Activated T-cell treated with anti-CD3 and anti-CD28 coated beads, Interleukin-2, amount 50 U/mL, for 72 hours (primary cell): ENCODE measurements at regions not wholly inside any gene's neighbourhood (a gene's known extent, or its start where the extent isn't known, plus 50 kb on each side); places are given as distances from the start of the nearest gene placed in this dataset.

Experiments used
- ATAC-seq, 2 donors: fragments of 150-1000 bp; cut with Tn5 transposase; replicated peaks in 1 of 2; 2 replicates each; pipeline ENCODE4 v1.10.0; 2021; ENCODE audit warnings: moderate library complexity in 2 of 2, mild to moderate bottlenecking in 1 of 2
- DNase-seq, 2 donors: peaks; one replicate each; pipeline ENCODE4 v3.0.0; 2021 to 2022; ENCODE audit warnings: mixed read lengths in 1 of 2
- H3K27ac Mint-ChIP-seq: one replicate; pipeline ENCODE4 v1.8.0; 2022; ENCODE audit warnings: mild to moderate bottlenecking, moderate library complexity, mixed read lengths
- H3K27me3 Mint-ChIP-seq: one replicate; pipeline ENCODE4 v1.8.0; 2022; ENCODE audit warnings: low read depth, mixed read lengths
- H3K36me3 Mint-ChIP-seq, 2 donors: one replicate each; pipeline ENCODE4 v1.8.0; 2022; ENCODE audit warnings: mixed read lengths in 2 of 2, mild to moderate bottlenecking in 1 of 2; ENCODE audit not compliant: insufficient read depth in 2 of 2
- H3K4me1 Mint-ChIP-seq: one replicate; pipeline ENCODE4 v1.8.0; 2022; ENCODE audit warnings: low read depth, mixed read lengths
- H3K4me3 Mint-ChIP-seq, 2 donors: one replicate each; pipeline ENCODE4 v1.8.0; 2022; ENCODE audit warnings: mild to moderate bottlenecking in 2 of 2, mixed read lengths in 2 of 2, moderate library complexity in 2 of 2
- H3K9me3 Mint-ChIP-seq, 2 donors: one replicate each; pipeline ENCODE4 v1.8.0; 2022; ENCODE audit warnings: mixed read lengths in 2 of 2

DNA sequence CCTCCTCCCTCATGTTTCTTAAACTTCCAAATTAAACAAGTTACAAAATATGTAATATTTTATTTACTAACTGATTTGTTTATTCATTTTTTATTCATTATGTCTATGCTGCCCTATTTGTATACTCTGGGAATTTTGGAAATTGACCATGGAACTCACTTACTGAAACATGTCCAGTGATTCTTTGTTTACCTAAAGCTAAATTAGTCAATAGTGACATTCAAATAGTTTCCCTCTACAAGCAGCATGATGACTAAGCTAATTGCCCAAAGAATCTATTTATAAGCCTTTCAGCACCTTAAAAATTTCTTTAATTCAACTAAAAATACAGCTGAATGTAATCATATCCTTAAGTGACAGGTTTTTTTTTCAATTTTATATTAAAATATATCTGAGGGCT lies 437.7 kb downstream of the SI start:
- Mint-ChIP-seq H3K27ac (no peak overlapping the region), H3K27me3 (no peaks in the 10 kb centered on the region), H3K9me3 (peaks cover 0 to 3% of the 10 kb centered on the region in 2 donors), H3K4me1 (no peaks in the 10 kb centered on the region), H3K4me3 (no peak overlapping the region), H3K36me3 (no peaks in the 10 kb centered on the region)
- ATAC-seq (no peak), DNase-seq (no peak)

DNA sequence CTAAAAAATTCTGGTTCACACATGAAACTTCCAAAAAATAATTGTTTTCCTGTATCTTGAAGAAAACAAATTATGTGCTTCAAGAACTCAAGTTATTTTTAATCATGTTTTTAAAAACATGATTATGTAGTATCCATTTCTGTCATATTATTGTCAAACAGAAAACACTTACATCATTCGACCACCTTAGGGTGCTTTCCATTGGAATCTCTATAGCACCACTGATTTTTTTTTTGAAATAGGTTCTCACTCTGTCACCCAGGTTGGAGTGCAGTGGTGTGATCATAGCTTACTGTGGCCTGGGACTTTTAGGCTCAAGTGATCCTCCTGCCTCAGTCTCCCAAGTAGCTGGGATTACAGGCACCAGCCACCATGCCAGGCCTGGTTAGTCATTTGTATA lies 457.3 kb downstream of the SI start:
- H3K9me3 Mint-ChIP-seq = peaks cover 0 to 3% of the 10 kb centered on the region in 2 donors
- ATAC-seq = no peak
- no peak overlapping the region for H3K27ac Mint-ChIP-seq
- no peaks in the 10 kb centered on the region for H3K4me1 Mint-ChIP-seq
- H3K27me3 Mint-ChIP-seq = no peaks in the 10 kb centered on the region
- DNase-seq = no peak
- H3K36me3 Mint-ChIP-seq = no peaks in the 10 kb centered on the region
- H3K4me3 Mint-ChIP-seq = no peak overlapping the region

DNA sequence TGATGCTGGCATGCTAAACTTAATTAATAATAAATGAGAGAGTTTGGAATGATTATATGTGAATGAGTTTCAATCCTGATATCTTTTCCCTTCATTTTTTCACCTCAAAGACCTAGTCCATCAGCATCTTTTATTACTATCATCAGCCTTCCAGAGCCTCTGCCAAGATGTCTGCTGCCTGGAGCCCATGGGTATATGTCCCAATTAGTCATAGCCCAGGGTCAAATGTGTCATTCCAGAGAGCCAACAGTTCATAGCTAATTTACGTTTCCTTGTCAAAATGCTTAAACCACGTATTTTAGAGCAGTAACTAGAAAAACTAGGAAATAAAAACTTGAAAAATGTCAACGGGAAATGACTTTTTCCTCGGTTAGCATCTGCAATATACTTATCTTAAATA lies 457.9 kb downstream of the SI start:
- Mint-ChIP-seq H3K36me3 (no peaks in the 10 kb centered on the region), H3K9me3 (peaks cover 0 to 3% of the 10 kb centered on the region in 2 donors), H3K27me3 (no peaks in the 10 kb centered on the region), H3K4me1 (no peaks in the 10 kb centered on the region), H3K27ac (no peak overlapping the region), H3K4me3 (no peak overlapping the region)
- DNase-seq (no peak), ATAC-seq (no peak)

DNA sequence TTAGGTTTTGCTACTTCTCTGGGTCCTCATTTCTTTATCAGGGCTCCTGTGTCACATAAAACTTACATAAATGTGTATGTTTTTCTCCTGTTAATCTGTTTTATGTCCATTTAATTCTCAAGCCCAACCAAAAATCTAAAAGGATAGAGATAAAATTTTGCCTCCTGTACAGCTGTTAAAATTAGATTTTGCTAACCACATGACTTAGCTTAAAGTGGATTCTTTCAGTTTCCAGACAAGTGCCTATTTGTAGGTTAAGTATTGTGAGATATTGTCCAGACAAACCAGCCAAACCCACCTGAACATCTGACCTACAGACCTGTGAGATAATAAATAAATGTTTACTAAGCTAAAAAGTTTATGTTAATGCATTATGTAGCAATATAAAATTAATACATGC lies 465.5 kb downstream of the SI start:
- no peak overlapping the region for H3K27ac Mint-ChIP-seq
- no peak for DNase-seq
- H3K36me3 Mint-ChIP-seq = no peaks in the 10 kb centered on the region
- no peak overlapping the region for H3K4me3 Mint-ChIP-seq
- no peaks in the 10 kb centered on the region for H3K27me3 Mint-ChIP-seq
- no peak for ATAC-seq
- H3K9me3 Mint-ChIP-seq = peaks cover 0 to 2% of the 10 kb centered on the region in 2 donors
- no peaks in the 10 kb centered on the region for H3K4me1 Mint-ChIP-seq

DNA sequence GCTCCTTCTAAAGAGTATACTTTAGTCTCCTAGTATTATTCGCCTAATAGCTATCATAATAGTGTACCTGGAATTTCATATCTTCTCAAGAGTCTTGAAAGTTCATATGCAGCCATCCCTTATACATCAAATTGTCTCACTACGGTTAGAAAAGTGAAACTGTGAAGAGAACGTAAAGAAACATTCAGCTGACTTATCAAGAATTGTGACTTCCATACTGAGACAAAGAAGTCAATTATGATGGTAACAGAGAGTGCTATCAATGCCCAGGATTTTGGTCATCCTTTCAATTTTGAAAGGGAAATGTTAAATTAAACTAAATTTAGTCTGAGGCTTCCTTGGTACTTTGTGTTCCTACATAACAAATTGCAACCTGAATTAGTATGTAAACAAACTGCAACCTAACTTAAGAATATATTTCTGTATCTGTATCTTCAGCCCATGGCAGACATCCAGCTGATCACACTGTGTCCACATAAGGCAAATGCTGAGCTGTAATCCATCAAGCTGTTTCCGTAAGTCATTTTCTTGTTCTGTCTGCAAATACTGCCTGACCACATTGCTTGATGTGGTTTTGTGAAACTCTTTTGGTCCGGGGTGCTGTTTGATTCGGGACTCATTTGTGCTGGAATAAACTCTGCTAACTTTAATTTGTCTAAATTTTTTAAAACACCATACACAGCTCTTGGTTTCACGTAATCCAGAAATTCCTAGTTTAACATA lies 469.6 kb downstream of the SI start:
- no peak for ATAC-seq
- peaks cover 0 to 2% of the 10 kb centered on the region in 2 donors for H3K9me3 Mint-ChIP-seq
- H3K4me3 Mint-ChIP-seq = no peak overlapping the region
- no peak overlapping the region for H3K27ac Mint-ChIP-seq
- H3K27me3 Mint-ChIP-seq = no peaks in the 10 kb centered on the region
- no peak for DNase-seq
- no peaks in the 10 kb centered on the region for H3K36me3 Mint-ChIP-seq
- H3K4me1 Mint-ChIP-seq = no peaks in the 10 kb centered on the region

DNA sequence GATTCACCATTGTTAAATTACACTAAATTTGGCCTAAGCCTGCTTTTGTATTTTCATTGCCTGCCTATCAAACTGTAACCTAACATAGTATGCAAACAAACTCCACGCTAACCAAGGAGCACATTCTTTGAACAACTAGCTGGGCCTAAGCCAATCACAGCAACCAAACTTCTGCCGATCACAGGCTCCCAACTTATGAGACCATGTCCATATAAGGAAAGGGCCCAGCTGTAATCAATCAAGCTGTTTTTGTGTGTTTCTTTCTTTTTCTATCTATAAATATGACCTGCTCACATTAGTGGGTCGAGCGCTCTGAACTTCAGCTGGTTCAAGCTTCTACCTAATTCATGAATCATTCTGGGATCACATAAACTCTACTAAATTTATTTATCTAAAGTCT lies 473.6 kb downstream of the SI start:
- H3K36me3 Mint-ChIP-seq = no peaks in the 10 kb centered on the region
- H3K27me3 Mint-ChIP-seq = no peaks in the 10 kb centered on the region
- ATAC-seq (no peak), DNase-seq (no peak)
- H3K9me3 Mint-ChIP-seq = peaks cover 3 to 4% of the 10 kb centered on the region in 2 donors
- no peaks in the 10 kb centered on the region for H3K4me1 Mint-ChIP-seq
- H3K27ac Mint-ChIP-seq = no peak overlapping the region
- no peak overlapping the region for H3K4me3 Mint-ChIP-seq

DNA sequence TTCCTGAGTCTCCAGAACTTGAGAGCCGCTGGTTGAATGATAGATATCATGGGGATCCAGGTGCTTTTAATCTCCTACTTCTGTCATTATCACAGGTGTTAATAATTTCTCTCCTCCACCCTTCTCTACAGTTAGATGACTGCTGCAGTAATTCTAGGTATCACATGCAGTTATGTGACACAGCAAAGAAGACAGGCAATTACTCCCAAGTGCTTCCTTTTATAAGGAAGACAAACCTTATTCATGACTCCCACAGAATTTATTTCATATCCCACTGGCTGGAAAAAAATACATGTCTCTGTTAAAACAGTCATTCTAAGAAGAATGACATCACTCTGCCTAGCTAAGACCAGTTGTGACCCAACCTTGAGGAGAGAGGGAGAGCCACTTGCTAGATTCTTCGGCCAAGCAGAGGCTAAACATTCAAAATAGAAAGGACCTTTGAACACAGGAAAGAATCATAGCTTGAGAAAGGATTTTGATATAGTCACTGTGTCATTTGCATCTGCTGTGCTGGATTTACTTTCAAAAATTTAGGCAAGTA lies 500.6 kb downstream of the SI start:
- ATAC-seq (no peak), DNase-seq (no peak)
- H3K36me3 Mint-ChIP-seq = no peaks in the 10 kb centered on the region
- no peak overlapping the region for H3K4me3 Mint-ChIP-seq
- no peaks in the 10 kb centered on the region for H3K27me3 Mint-ChIP-seq
- H3K9me3 Mint-ChIP-seq = peaks cover 2 to 5% of the 10 kb centered on the region in 2 donors
- no peaks in the 10 kb centered on the region for H3K4me1 Mint-ChIP-seq
- no peak overlapping the region for H3K27ac Mint-ChIP-seq

DNA sequence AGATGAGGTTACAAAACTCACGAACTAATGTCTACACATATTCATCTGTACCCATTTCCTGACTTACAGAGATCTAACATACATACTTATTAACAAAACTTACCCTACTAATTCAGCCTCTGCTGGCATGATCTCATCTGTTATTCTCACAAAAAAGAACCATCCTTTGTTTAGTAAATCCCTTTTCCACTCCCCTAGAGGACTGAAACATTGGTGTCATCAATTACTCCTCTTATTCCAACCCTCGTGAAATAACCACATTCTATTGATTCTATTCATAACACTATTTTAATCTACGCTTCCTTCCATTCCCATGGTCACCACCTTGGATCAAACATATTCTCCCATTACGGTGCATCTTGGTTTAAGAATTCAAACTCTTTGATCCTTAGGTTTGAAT lies 505.9 kb downstream of the SI start:
- H3K9me3 Mint-ChIP-seq = peaks cover 7 to 9% of the 10 kb centered on the region in 2 donors
- no peak for DNase-seq
- no peak overlapping the region for H3K27ac Mint-ChIP-seq
- no peak overlapping the region for H3K4me3 Mint-ChIP-seq
- H3K27me3 Mint-ChIP-seq = no peaks in the 10 kb centered on the region
- no peaks in the 10 kb centered on the region for H3K4me1 Mint-ChIP-seq
- no peaks in the 10 kb centered on the region for H3K36me3 Mint-ChIP-seq
- no peak for ATAC-seq

DNA sequence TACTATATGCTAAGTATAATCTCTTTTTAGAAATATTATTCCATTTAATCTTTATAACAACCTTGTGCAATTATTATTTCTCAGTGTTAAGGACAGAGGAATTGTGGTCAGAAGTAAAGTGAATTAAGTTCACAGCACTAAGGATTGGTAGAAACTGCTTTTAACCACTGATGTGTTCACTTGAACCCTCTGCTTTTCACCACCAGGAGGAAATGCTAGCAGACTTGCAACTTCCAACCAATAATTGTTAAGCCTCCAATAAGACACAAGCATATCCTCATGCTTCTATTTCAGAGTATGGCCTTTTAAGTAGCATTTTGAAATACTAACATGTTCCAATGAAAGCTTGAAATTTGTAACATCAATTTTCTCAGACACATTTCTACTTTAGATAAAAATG lies 527.4 kb downstream of the SI start:
- Mint-ChIP-seq H3K4me1 (no peaks in the 10 kb centered on the region), H3K9me3 (peaks cover 4 to 5% of the 10 kb centered on the region in 2 donors)

DNA sequence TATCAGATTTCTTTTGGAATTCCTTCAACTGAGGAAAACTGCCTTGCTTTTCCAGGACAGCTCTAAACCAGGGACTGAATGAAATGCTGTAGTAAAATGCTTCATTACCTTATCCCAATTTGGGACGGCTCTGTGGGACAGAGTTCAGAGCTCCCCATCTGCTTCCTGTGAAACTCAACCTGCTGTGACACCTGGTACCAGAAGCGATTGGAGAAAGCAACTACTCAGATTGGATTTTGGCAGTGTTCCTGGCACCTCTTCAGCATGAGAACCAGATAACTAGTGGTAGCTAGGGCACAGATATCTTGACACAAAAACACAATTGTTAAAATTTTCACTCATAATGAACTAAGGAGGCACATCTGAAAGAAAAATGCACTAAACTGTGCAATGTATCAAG lies 539.1 kb downstream of the SI start:
- H3K4me3 Mint-ChIP-seq = no peak overlapping the region
- no peaks in the 10 kb centered on the region for H3K36me3 Mint-ChIP-seq
- no peak for DNase-seq
- H3K27me3 Mint-ChIP-seq = no peaks in the 10 kb centered on the region
- no peak for ATAC-seq
- H3K27ac Mint-ChIP-seq = no peak overlapping the region
- peaks cover 3 to 8% of the 10 kb centered on the region in 2 donors for H3K9me3 Mint-ChIP-seq
- H3K4me1 Mint-ChIP-seq = no peaks in the 10 kb centered on the region

More for the DNA sequence above, 527.4 kb downstream of the SI start:
- ATAC-seq (no peak), DNase-seq (no peak)
- H3K36me3 Mint-ChIP-seq = no peaks in the 10 kb centered on the region
- H3K27ac Mint-ChIP-seq = no peak overlapping the region
- no peaks in the 10 kb centered on the region for H3K27me3 Mint-ChIP-seq
- no peak overlapping the region for H3K4me3 Mint-ChIP-seq

DNA sequence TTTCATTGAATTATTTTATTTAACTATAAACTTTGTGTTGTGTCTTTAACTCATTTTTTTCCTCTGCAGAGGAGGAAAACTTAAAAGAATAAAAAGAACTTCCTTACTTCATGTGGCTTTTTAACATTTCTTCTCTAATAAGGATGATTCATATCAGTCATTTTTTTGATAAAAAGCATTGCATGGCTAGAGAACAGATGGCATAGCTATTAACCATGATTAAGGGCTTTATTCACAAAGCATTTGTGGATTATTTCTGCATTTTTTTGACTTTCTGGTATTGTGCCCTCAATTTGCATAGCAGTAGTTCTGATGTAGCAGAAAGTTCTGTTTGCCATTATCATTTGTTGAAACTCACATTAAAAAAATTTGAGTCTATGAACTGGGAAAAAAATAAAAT lies 540.8 kb downstream of the SI start:
- no peaks in the 10 kb centered on the region for H3K36me3 Mint-ChIP-seq
- peaks cover 3 to 4% of the 10 kb centered on the region in 2 donors for H3K9me3 Mint-ChIP-seq
- no peaks in the 10 kb centered on the region for H3K4me1 Mint-ChIP-seq
- DNase-seq (no peak), ATAC-seq (no peak)
- H3K4me3 Mint-ChIP-seq = no peak overlapping the region
- no peak overlapping the region for H3K27ac Mint-ChIP-seq
- H3K27me3 Mint-ChIP-seq = no peaks in the 10 kb centered on the region

DNA sequence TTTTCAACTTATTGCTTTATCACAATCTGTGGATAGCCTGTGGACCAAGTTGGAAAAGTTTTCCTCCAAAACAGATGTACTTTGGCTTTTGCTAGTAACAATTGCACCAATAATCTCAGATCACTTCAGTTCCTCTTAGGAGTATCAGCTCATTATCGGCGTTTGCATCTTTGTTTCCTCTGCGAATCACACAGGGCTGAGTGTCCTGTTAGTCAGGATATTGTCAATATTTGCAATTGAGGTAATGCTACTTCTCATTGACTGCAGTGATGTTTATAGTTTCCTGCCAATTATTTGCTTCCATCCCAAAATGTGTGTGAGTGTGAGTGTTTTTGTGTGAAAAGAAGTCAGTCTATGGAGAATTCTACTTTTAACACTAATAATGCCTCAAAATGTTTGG lies 545.0 kb downstream of the SI start:
- H3K9me3 Mint-ChIP-seq = peaks cover 0 to 5% of the 10 kb centered on the region in 2 donors
- no peak for ATAC-seq
- no peak overlapping the region for H3K27ac Mint-ChIP-seq
- no peaks in the 10 kb centered on the region for H3K36me3 Mint-ChIP-seq
- no peaks in the 10 kb centered on the region for H3K4me1 Mint-ChIP-seq
- H3K4me3 Mint-ChIP-seq = no peak overlapping the region
- no peak for DNase-seq
- H3K27me3 Mint-ChIP-seq = no peaks in the 10 kb centered on the region

DNA sequence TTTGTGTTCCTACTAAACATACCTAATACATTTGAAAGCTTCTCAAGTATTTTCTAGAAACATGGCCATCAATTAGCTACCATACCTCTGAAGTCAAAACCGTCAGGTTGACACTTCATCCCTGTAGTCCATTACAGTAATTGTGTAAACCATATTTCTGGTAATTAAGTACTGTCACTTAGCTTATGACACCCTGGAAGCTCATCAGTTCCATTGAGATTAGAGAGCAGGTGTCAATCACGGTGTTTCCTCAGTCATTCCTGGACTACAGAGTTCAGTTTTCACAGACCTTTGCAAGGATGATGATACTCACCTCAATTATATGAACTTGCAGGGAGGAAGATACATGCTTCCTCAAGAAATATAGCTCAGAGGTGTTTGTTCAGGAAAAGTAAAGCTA lies 552.0 kb downstream of the SI start:
- Mint-ChIP-seq H3K27ac (no peak overlapping the region), H3K36me3 (no peaks in the 10 kb centered on the region), H3K4me1 (no peaks in the 10 kb centered on the region), H3K9me3 (peaks cover 6 to 14% of the 10 kb centered on the region in 2 donors), H3K4me3 (no peak overlapping the region), H3K27me3 (no peaks in the 10 kb centered on the region)
- DNase-seq = no peak
- ATAC-seq = no peak

DNA sequence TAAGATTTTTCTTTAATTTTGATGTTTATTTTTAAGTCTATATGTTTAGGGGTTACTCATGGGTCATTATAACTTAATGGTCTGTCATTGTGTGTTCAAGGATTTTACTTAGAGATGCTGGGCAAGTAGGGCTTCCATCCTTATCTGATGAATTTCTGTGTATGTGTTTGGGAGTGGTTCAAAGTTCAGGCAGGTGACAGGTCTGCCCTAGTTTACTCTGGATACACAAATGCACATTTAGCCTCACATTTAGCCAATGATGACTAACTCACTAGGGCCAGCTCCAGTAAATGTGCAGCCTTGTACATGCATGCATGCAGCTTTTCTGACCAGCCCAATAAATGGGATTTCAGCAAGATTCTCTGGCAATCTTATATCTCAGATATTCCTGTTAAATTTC lies 554.1 kb downstream of the SI start:
- Mint-ChIP-seq H3K27ac (no peak overlapping the region), H3K27me3 (no peaks in the 10 kb centered on the region), H3K4me1 (no peaks in the 10 kb centered on the region), H3K9me3 (peaks cover 6 to 13% of the 10 kb centered on the region in 2 donors), H3K36me3 (no peaks in the 10 kb centered on the region), H3K4me3 (no peak overlapping the region)
- DNase-seq (no peak), ATAC-seq (no peak)
